Activated T-helper 17 cell treated with anti-CD3 and anti-CD28 coated beads, Interleukin-2, amount 50 U/mL, for 72 hours (primary cell): ENCODE measurements at regions not wholly inside any gene's neighbourhood (a gene's known extent, or its start where the extent isn't known, plus 50 kb on each side); places are given as distances from the start of the nearest gene placed in this dataset.
A peak's percentile ranks its signal among the peaks of the same experiment; 100 is the strongest.

Experiments
- ATAC-seq: fragments of 150-1000 bp; cut with Tn5 transposase; replicated peaks from 2 replicates; pipeline ENCODE4 v1.10.0; 2021; ENCODE audit warnings: mild to moderate bottlenecking, moderate library complexity
- H3K27ac Mint-ChIP-seq: one replicate; pipeline ENCODE4 v1.8.0; 2022; ENCODE audit warnings: mixed read lengths
- H3K27me3 Mint-ChIP-seq: one replicate; pipeline ENCODE4 v1.8.0; 2022; ENCODE audit warnings: mixed read lengths
- H3K36me3 Mint-ChIP-seq: one replicate; pipeline ENCODE4 v1.8.0; 2022; ENCODE audit warnings: low read depth, mild to moderate bottlenecking, mixed read lengths
- H3K4me1 Mint-ChIP-seq: one replicate; pipeline ENCODE4 v1.8.0; 2022; ENCODE audit warnings: mixed read lengths
- H3K4me3 Mint-ChIP-seq: one replicate; pipeline ENCODE4 v1.8.0; 2022; ENCODE audit warnings: mild to moderate bottlenecking, mixed read lengths
- H3K9me3 Mint-ChIP-seq: one replicate; pipeline ENCODE4 v1.8.0; 2022; ENCODE audit warnings: mixed read lengths

- H3K27me3 Mint-ChIP-seq: peaks cover 21% of the 10 kb centered on the region
- no peak overlapping the region for H3K27ac Mint-ChIP-seq
- no peaks in the 10 kb centered on the region for H3K36me3 Mint-ChIP-seq
- H3K4me3 Mint-ChIP-seq: no peak overlapping the region
- H3K4me1 Mint-ChIP-seq: no peaks in the 10 kb centered on the region
- H3K9me3 Mint-ChIP-seq: peaks cover 3% of the 10 kb centered on the region
- ATAC-seq: no peak
These were observed 368.7 kb upstream of the RUNX1 start for GRCh38 chr21:35417762-35418161.

- Mint-ChIP-seq H3K4me3 (no peak overlapping the region), H3K9me3 (no peaks in the 10 kb centered on the region), H3K4me1 (no peaks in the 10 kb centered on the region), H3K36me3 (no peaks in the 10 kb centered on the region), H3K27ac (no peak overlapping the region), H3K27me3 (peaks cover 25% of the 10 kb centered on the region)
- ATAC-seq: no peak
These were observed 367.9 kb upstream of the RUNX1 start for GRCh38 chr21:35416866-35417489.

- Mint-ChIP-seq H3K36me3 (no peaks in the 10 kb centered on the region), H3K9me3 (no peaks in the 10 kb centered on the region), H3K27me3 (peaks cover 33% of the 10 kb centered on the region), H3K4me1 (no peaks in the 10 kb centered on the region), H3K27ac (no peak overlapping the region), H3K4me3 (no peak overlapping the region)
- ATAC-seq: no peak
These were observed 365.5 kb upstream of the RUNX1 start for GRCh38 chr21:35414507-35415139.

GRCh38 chr21:35414056-35414455 lies 365.0 kb upstream of the RUNX1 start:
- H3K9me3 Mint-ChIP-seq: no peaks in the 10 kb centered on the region
- no peaks in the 10 kb centered on the region for H3K36me3 Mint-ChIP-seq
- H3K4me3 Mint-ChIP-seq: no peak overlapping the region
- peaks cover 33% of the 10 kb centered on the region for H3K27me3 Mint-ChIP-seq
- ATAC-seq: no peak
- no peaks in the 10 kb centered on the region for H3K4me1 Mint-ChIP-seq
- H3K27ac Mint-ChIP-seq: no peak overlapping the region

- peaks cover 5% of the 10 kb centered on the region for H3K4me1 Mint-ChIP-seq
- ATAC-seq: no peak
- H3K27me3 Mint-ChIP-seq: peaks cover 33% of the 10 kb centered on the region
- H3K9me3 Mint-ChIP-seq: no peaks in the 10 kb centered on the region
- H3K27ac Mint-ChIP-seq: no peak overlapping the region
- H3K4me3 Mint-ChIP-seq: no peak overlapping the region
- H3K36me3 Mint-ChIP-seq: no peaks in the 10 kb centered on the region
These were observed 363.1 kb upstream of the RUNX1 start for GRCh38 chr21:35412231-35412630.

- H3K27ac Mint-ChIP-seq: no peak overlapping the region
- H3K36me3 Mint-ChIP-seq: no peaks in the 10 kb centered on the region
- H3K27me3 Mint-ChIP-seq: peaks cover 28% of the 10 kb centered on the region
- H3K4me1 Mint-ChIP-seq: peaks cover 5% of the 10 kb centered on the region
- H3K9me3 Mint-ChIP-seq: no peaks in the 10 kb centered on the region
- H3K4me3 Mint-ChIP-seq: no peak overlapping the region
- ATAC-seq: no peak
These were observed 362.3 kb upstream of the RUNX1 start for GRCh38 chr21:35411434-35411833.

GRCh38 chr21:35410656-35411055 lies 361.6 kb upstream of the RUNX1 start:
- H3K9me3 Mint-ChIP-seq: no peaks in the 10 kb centered on the region
- H3K4me1 Mint-ChIP-seq: peaks cover 5% of the 10 kb centered on the region
- ATAC-seq: no peak
- H3K27ac Mint-ChIP-seq: no peak overlapping the region
- H3K27me3 Mint-ChIP-seq: peaks cover 28% of the 10 kb centered on the region
- H3K4me3 Mint-ChIP-seq: no peak overlapping the region
- H3K36me3 Mint-ChIP-seq: no peaks in the 10 kb centered on the region

GRCh38 chr21:35410123-35410522 lies 361.0 kb upstream of the RUNX1 start:
- no peak for ATAC-seq
- Mint-ChIP-seq H3K27me3 (peaks cover 28% of the 10 kb centered on the region), H3K36me3 (no peaks in the 10 kb centered on the region), H3K4me3 (no peak overlapping the region), H3K9me3 (no peaks in the 10 kb centered on the region), H3K4me1 (peaks cover 5% of the 10 kb centered on the region), H3K27ac (no peak overlapping the region)

- Mint-ChIP-seq H3K4me1 (peaks cover 5% of the 10 kb centered on the region), H3K9me3 (no peaks in the 10 kb centered on the region), H3K27ac (no peak overlapping the region), H3K27me3 (peaks cover 12% of the 10 kb centered on the region), H3K4me3 (peak overlapping the region; percentile 26), H3K36me3 (no peaks in the 10 kb centered on the region)
- no peak for ATAC-seq
These were observed 359.3 kb upstream of the RUNX1 start for GRCh38 chr21:35408401-35408800.

- Mint-ChIP-seq H3K9me3 (no peaks in the 10 kb centered on the region), H3K36me3 (no peaks in the 10 kb centered on the region), H3K4me3 (no peak overlapping the region), H3K27me3 (peaks cover 8% of the 10 kb centered on the region), H3K27ac (no peak overlapping the region), H3K4me1 (peaks cover 5% of the 10 kb centered on the region)
- no peak for ATAC-seq
These were observed 357.5 kb upstream of the RUNX1 start for GRCh38 chr21:35406635-35407034.

GRCh38 chr21:35405981-35406380 lies 356.9 kb upstream of the RUNX1 start:
- Mint-ChIP-seq H3K27ac (no peak overlapping the region), H3K9me3 (no peaks in the 10 kb centered on the region), H3K4me3 (no peak overlapping the region), H3K4me1 (peaks cover 5% of the 10 kb centered on the region), H3K36me3 (no peaks in the 10 kb centered on the region), H3K27me3 (peaks cover 4% of the 10 kb centered on the region)
- ATAC-seq: no peak

GRCh38 chr21:35404247-35404646 lies 355.1 kb upstream of the RUNX1 start:
- Mint-ChIP-seq H3K9me3 (no peaks in the 10 kb centered on the region), H3K27ac (no peak overlapping the region), H3K27me3 (no peaks in the 10 kb centered on the region), H3K4me1 (peaks cover 14% of the 10 kb centered on the region), H3K36me3 (no peaks in the 10 kb centered on the region), H3K4me3 (no peak overlapping the region)
- no peak for ATAC-seq

GRCh38 chr21:35402061-35402460 lies 353.0 kb upstream of the RUNX1 start:
- H3K27ac Mint-ChIP-seq: no peak overlapping the region
- H3K36me3 Mint-ChIP-seq: no peaks in the 10 kb centered on the region
- H3K4me1 Mint-ChIP-seq: peaks cover 17% of the 10 kb centered on the region
- ATAC-seq: no peak
- no peaks in the 10 kb centered on the region for H3K9me3 Mint-ChIP-seq
- no peak overlapping the region for H3K4me3 Mint-ChIP-seq
- H3K27me3 Mint-ChIP-seq: no peaks in the 10 kb centered on the region

GRCh38 chr21:35401476-35401875 lies 352.4 kb upstream of the RUNX1 start:
- H3K27ac Mint-ChIP-seq: no peak overlapping the region

GRCh38 chr21:35400233-35400939 lies 351.3 kb upstream of the RUNX1 start:
- Mint-ChIP-seq H3K9me3 (no peaks in the 10 kb centered on the region), H3K4me1 (peaks cover 23% of the 10 kb centered on the region), H3K27me3 (no peaks in the 10 kb centered on the region), H3K36me3 (no peaks in the 10 kb centered on the region), H3K4me3 (peak overlapping the region; percentile 56), H3K27ac (no peak overlapping the region)
- ATAC-seq: peak; percentile 83

More at GRCh38 chr21:35401476-35401875, 352.4 kb upstream of the RUNX1 start:
- Mint-ChIP-seq H3K9me3 (no peaks in the 10 kb centered on the region), H3K36me3 (no peaks in the 10 kb centered on the region), H3K4me1 (peaks cover 17% of the 10 kb centered on the region), H3K27me3 (no peaks in the 10 kb centered on the region), H3K4me3 (no peak overlapping the region)
- ATAC-seq: no peak
